Right lung (tissue), 2 donors: ENCODE measurements at regions not wholly inside any gene's neighbourhood (a gene's known extent, or its start where the extent isn't known, plus 50 kb on each side); places are given as distances from the start of the nearest gene placed in this dataset.

ENCODE experiments used
- DNase-seq, 2 donors: peaks; one replicate each; pipeline ENCODE4 v3.0.0-alpha.2; 2013

DNA sequence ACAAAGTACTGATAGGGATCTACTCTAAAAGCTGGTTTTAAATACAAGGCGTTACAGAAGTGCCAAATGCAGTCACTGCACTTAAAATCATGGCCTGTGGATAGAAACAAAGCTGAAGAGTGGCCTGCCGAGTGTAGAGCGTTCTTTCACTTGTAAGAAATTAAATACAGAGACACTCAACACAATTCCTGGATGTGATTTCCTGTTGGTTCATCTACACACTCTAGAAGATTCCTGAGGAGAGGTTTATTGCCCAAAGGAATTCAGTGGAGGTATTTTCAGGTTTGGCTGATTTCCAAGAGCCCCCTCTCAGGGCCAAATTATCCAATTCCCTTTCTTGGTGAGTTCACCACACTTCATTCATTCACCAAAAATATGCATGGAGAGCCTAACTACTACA lies 200.3 kb upstream of the IL12A start:
- DNase-seq = no peak

GRCh38 chr3:159789017-159789416 lies 199.6 kb upstream of the IL12A start:
- no peak for DNase-seq

GRCh38 chr3:159789742-159790635 lies 198.6 kb upstream of the IL12A start:
- DNase-seq = no peak

- no peak for DNase-seq
Measured at GRCh38 chr3:159791336-159791735, 197.3 kb upstream of the IL12A start.

DNA sequence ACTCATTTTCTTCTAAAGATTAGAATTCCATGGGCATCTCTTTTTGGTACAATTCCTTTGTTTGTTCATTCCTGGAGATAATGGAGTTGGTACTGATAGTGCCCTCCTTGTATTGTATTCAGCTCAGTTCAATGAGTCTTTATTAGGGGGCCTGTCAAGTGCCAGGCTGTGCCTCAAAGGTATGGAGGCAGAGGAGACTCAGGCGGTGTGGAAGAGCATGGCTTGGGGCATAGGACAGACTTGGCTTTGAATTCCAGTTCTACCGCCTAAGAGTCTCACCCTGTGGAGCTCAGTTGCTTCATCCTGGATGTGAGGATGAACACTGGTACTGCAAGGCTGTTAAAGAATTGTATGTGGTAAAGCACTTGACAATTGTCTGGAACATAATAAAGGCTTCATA lies 196.6 kb upstream of the IL12A start:
- no peak for DNase-seq

DNA sequence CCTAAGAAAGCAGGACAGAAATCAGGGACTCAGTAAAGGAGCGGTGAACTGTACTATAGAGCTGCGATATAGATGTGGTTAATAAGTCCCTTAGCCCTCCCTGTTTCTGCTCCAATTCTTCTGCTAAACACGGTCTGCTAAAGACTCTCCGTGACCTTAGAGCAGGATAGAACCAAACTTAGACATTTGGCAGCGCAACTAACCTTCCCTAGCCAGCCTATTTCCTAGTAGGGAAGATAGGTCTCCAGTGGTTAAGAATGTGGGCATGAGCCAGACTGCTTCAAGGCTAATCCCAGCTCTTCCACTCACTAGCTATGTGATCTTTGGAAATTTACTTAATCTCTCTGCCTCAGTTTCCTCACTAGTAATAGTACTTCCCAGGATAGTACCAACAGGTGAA lies 193.6 kb upstream of the IL12A start:
- no peak for DNase-seq

DNA sequence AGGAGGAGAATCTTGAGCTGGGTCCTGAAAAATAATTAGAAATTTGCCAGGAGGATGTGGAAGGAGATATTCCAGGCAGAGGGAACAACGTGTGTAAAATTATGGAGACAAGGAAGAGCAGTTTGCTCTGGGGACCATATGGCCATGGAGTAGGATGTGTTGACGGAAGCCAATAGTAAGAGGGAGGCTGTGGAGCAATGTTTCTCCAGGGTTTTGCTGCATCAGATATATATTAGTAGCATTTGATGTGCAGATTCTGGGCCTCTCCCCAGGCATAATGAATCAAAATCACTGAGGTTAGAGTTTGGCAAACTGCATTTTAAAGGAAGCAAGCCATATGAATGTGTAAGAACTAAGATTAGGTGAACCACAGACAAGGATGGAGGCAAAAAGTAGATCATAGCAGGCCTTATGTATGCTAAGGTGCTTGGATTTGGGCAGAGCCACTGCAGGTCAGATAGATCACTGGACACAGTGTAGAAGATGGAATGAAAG lies 192.9 kb upstream of the IL12A start:
- DNase-seq = no peak

DNA sequence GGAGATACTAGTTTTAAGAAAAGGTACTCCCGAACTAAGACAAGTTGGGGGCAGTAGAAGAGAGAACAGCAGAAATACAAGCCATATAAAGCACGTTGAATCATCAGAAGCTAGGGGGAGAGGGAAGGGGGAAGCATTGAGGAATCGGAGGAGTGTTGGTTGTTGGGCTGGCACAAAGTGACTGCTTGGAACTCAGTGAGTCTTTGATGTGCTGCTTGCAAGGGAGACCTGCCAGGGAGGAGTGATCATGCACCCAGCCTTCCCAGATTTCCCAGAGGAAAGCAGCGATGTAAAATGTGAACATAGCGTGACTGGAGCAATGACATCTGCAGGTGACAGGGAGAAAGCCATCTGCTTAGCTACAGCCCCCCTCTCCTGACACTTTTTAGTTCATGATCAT lies 192.4 kb upstream of the IL12A start:
- DNase-seq = no peak

DNA sequence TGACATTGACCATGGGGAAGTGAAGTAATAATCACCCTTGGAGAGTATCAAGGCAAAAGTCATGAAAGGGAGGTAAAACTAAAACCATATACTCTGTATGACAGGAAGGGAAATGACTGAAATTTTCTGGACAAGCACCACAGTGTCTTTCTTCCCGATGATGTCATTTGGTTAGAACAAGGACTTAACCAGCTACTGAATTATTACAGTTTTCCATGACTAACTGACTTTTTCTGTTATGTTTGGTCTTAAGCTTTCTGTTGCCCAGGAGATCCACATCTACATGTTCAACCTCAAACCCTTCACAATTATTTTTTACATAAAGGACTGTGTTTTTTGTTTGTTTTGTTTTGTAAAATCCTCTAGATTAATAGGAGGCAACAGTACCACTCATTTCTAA lies 191.9 kb upstream of the IL12A start:
- no peak for DNase-seq

DNA sequence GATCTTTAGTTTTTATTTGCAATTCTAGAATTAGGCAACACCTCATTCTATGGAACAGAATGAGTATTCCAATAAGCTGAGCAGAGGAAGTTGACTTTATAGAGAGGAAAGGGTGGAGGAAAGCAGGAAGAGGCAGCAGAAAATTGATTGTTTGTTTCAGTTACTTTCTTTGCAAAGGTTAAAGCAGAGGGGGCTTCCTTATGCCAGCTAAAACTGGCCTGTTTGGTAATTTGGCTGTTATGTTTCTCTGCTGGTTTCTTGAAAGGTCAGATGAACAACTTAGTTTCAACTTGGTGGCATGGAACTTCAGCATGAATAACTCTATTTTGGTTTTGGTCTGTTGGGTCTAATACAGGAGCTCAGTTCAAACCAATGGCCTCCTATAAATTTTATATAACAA lies 190.9 kb upstream of the IL12A start:
- DNase-seq = no peak

DNA sequence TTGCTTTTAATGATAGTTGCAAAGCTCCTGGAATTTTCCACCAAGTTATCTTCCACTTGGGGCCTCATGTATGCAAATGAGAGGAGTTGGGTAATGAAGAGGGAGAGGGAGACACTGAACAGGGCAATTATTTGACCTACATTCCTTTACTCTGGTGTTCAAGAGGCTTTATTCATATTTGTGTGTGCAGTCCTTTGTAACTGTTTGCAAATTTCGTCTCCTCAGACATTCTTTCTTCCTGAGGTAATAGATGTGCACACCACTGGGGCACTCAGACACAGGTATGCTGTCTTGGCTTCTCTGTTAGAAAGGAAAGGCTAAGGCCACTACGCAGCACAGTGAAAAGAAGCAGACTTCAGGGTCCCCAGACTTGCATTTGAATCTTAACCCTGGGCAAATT lies 189.7 kb upstream of the IL12A start:
- no peak for DNase-seq

DNA sequence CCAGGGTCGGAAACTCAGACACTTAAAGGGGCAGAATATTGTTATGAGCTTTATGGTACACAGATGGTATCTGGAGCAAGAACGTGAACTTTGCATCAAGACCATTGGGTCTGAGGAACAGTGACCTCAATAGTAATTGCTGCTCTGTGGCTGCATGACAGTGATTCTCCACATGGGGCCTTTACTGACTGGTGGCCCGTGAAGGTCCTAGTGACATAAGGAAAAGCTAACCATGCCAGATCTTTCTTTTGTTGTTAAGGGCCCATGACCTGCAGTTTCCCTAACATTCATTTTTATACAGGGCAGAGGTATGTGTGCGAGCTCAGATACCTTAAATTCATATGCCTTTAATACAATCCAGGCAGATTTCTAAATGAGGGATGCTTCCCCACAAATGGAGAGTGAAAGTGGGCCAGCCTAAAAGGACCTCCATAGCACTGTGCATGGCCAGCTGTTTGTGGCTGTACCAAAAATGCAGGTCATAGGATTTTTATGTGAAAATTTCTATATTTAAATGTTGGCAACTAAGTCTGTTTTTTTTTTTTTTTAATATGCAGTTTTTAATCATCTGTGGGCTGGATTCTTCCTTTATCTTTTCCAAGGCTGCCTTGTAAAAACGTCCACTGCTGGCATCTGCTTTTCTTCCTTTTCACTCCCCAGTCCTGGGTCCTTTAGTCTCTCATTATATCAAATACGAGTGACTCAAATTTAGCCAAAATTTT lies 188.0 kb upstream of the IL12A start:
- DNase-seq = no peak

DNA sequence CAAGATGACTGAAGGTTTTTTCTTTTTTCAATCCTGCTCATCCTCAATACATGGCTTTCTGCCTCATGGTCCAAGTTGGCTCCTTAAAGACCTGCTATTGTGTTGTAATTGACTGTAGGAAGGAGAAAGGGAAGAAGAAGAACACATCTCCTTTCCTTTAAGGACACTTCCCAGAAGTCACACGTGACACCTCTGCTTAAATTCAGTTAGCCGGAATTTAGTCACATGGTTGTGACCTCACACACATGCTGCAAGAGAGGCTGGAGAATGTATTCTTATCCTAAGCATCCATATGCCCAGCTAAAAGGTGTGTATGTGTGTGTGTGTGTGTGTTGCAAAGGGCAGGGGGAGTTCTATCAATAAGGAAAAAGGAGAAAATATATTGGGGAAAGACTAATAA lies 185.8 kb upstream of the IL12A start:
- no peak for DNase-seq

GRCh38 chr3:159803459-159803858 lies 185.2 kb upstream of the IL12A start:
- no peak for DNase-seq

- DNase-seq = peak; percentile 53 to 65
Measured at GRCh38 chr3:159804726-159805410, 183.8 kb upstream of the IL12A start.

- DNase-seq = no peak
Measured at GRCh38 chr3:159805411-159805772, 183.2 kb upstream of the IL12A start.

- peak; percentile 60 to 67 for DNase-seq
Measured at GRCh38 chr3:159806412-159806811, 182.2 kb upstream of the IL12A start.

DNA sequence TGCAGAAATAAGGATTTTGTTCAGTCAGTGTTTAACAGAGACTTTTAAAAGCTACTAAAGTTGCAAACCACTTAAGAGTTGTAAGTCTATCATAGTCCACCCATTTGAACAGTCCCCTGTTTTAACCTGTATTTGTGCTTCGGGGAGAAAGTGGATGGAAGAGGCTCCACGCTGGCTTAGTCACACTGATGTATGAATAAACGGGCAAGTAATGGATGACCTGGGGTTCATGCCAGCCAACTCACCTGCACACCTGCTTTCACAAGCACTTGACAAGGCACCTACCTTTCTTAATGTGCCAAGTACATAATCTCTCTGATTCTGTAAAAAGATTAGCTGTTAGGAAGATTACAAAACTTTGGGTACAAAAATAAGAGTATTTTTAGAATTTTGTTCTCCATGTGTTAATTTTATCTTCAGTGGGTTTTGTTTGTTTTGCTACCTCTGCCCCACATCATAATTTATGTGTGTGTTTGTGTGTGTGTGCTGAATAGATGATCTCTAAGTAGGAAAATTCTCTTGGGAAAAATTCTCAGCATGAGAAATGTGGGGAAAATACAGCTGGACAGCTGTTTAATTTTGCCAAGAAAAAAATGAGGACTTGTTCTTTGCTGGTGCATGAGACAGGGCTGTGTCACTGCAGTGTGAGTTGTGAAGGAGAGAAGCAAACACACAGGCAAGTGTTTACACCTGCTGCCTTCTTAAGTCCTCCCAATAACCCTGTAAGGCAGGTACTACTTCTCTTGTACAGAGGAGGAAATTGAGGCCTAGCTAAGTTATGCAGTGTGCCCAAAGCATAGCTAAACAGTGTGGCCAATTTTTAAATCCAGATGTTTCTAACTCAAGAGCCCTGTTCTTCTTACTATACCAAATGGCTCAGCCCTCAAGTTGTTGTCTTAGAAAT lies 181.2 kb upstream of the IL12A start:
- DNase-seq = no peak

- no peak for DNase-seq
Measured at GRCh38 chr3:159813822-159814531, 174.7 kb upstream of the IL12A start.

- DNase-seq = no peak
Measured at GRCh38 chr3:159816512-159816911, 172.1 kb upstream of the IL12A start.

- DNase-seq = no peak
Measured at GRCh38 chr3:159817126-159817525, 171.5 kb upstream of the IL12A start.
